Astrocyte (in vitro differentiated cells and primary cell): ENCODE measurements at regions not wholly inside any gene's neighbourhood (a gene's known extent, or its start where the extent isn't known, plus 50 kb on each side); places are given as distances from the start of the nearest gene placed in this dataset.

ENCODE experiments used
- DNase-seq: peaks from one replicate; pipeline ENCODE4 v3.0.0-alpha.2; 2010; ENCODE audit warnings: low read depth
- FAIRE-seq: peaks from 2 replicates; lab custom pipeline; 2011; peaks lifted over from hg19 to GRCh38; lab: Jason Lieb, UNC
- H2AFZ ChIP-seq: 2 replicates; pipeline ENCODE4 v1.6.0; 2012; ENCODE audit warnings: low read depth, low read length, inconsistent platforms
- H3K27ac ChIP-seq: 2 replicates; pipeline ENCODE4 v1.5.1; 2011; ENCODE audit warnings: low read depth, low read length, inconsistent platforms
- H3K27me3 ChIP-seq: 2 replicates; pipeline ENCODE4 v1.6.0; 2011; ENCODE audit warnings: low read length, inconsistent platforms; ENCODE audit not compliant: insufficient read depth
- H3K36me3 ChIP-seq: 2 replicates; pipeline ENCODE4 v1.5.1; 2011; ENCODE audit warnings: low read length, inconsistent platforms; ENCODE audit not compliant: insufficient read depth
- H3K4me1 ChIP-seq: 2 replicates; pipeline ENCODE4 v1.5.1; 2011; ENCODE audit warnings: low read length, inconsistent platforms; ENCODE audit not compliant: insufficient read depth
- H3K4me2 ChIP-seq: 2 replicates; pipeline ENCODE4 v1.6.0; 2012; ENCODE audit warnings: low read length, inconsistent platforms
- H3K4me3 ChIP-seq: 2 replicates; pipeline ENCODE4 v1.5.1; 2011; ENCODE audit warnings: low read depth, mild to moderate bottlenecking, low read length, inconsistent platforms; ENCODE audit not compliant: insufficient read depth
- H3K79me2 ChIP-seq: 2 replicates; pipeline ENCODE4 v1.6.0; 2012; ENCODE audit warnings: mild to moderate bottlenecking, low read length, inconsistent platforms; ENCODE audit not compliant: insufficient read depth
- H3K9ac ChIP-seq: 2 replicates; pipeline ENCODE4 v1.6.0; 2012; ENCODE audit warnings: mild to moderate bottlenecking, low read length, inconsistent platforms
- H3K9me3 ChIP-seq: 2 replicates; pipeline ENCODE4 v1.5.1; 2012; ENCODE audit warnings: low read depth, mild to moderate bottlenecking, low read length, inconsistent platforms; ENCODE audit not compliant: insufficient read depth
- H4K20me1 ChIP-seq: 2 replicates; pipeline ENCODE4 v1.6.0; 2012; ENCODE audit warnings: low read length, inconsistent platforms; ENCODE audit not compliant: insufficient read depth
- H3K27ac Mint-ChIP-seq: one replicate; pipeline ENCODE4 v1.8.0; 2021; ENCODE audit warnings: mild to moderate bottlenecking, mixed read lengths; ENCODE audit not compliant: unreplicated experiment
- H3K27me3 Mint-ChIP-seq: one replicate; pipeline ENCODE4 v1.8.0; 2021; ENCODE audit warnings: low read depth, mixed read lengths; ENCODE audit not compliant: unreplicated experiment
- H3K36me3 Mint-ChIP-seq: one replicate; pipeline ENCODE4 v1.8.0; 2021; ENCODE audit warnings: low read depth, mixed read lengths; ENCODE audit not compliant: unreplicated experiment
- H3K4me1 Mint-ChIP-seq: one replicate; pipeline ENCODE4 v1.8.0; 2021; ENCODE audit warnings: low read depth, mixed read lengths; ENCODE audit not compliant: unreplicated experiment
- H3K4me3 Mint-ChIP-seq: one replicate; pipeline ENCODE4 v1.8.0; 2021; ENCODE audit warnings: mild to moderate bottlenecking, moderate library complexity, mixed read lengths; ENCODE audit not compliant: unreplicated experiment
- H3K9me3 Mint-ChIP-seq: one replicate; pipeline ENCODE4 v1.8.0; 2021; ENCODE audit warnings: mild to moderate bottlenecking, mixed read lengths; ENCODE audit not compliant: unreplicated experiment
- EZH2 ChIP-seq: IDR thresholded peaks from 2 replicates; pipeline ENCODE4 v1.6.1; 2012; ENCODE audit warnings: mild to moderate bottlenecking, low read length, inconsistent platforms; ENCODE audit not compliant: insufficient read depth
- TF ChIP-seq, protein P1 (sequence below): IDR thresholded peaks from 2 replicates; pipeline ENCODE4 v1.5.1; 2011; ENCODE audit warnings: low read depth, mild to moderate bottlenecking, inconsistent platforms, low read length, moderate library complexity; ENCODE audit not compliant: insufficient read depth

DNA sequence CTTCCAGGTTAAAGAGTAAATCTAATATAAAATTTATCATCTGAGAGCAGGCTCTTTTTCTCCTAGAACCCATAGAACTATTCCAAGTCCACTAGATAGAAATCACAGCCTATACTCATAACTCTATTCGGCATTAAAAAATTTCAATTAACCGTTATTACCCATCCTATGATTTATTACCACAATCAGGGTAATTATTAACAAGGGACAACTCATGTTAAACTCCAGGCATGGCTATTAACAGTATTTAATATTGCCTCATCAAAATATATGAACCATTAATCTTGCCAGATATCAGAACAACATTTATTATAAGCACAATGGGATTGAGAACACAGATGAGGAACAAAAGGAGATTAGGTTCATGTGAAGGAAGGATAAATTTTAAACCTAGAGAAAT is 136.8 kb upstream of the RIOK3 start:
- Histone ChIP-seq H3K4me3 (no peak overlapping the region), H3K9ac (no peak overlapping the region), H3K4me2 (no peak overlapping the region), H3K4me1 (peaks cover 28% of the 10 kb centered on the region), H3K27ac (no peak overlapping the region), H3K27me3 (no peaks in the 10 kb centered on the region), H3K79me2 (no peaks in the 10 kb centered on the region), H2AFZ (no peak overlapping the region), H4K20me1 (no peaks in the 10 kb centered on the region), H3K9me3 (peaks cover 7% of the 10 kb centered on the region), H3K36me3 (no peaks in the 10 kb centered on the region)
- Mint-ChIP-seq H3K4me3 (no peak overlapping the region), H3K27ac (no peak overlapping the region), H3K4me1 (peaks cover 48% of the 10 kb centered on the region), H3K36me3 (peaks cover 5% of the 10 kb centered on the region), H3K9me3 (peaks cover 3% of the 10 kb centered on the region), H3K27me3 (no peaks in the 10 kb centered on the region)
- TF ChIP-seq, protein P1, sequence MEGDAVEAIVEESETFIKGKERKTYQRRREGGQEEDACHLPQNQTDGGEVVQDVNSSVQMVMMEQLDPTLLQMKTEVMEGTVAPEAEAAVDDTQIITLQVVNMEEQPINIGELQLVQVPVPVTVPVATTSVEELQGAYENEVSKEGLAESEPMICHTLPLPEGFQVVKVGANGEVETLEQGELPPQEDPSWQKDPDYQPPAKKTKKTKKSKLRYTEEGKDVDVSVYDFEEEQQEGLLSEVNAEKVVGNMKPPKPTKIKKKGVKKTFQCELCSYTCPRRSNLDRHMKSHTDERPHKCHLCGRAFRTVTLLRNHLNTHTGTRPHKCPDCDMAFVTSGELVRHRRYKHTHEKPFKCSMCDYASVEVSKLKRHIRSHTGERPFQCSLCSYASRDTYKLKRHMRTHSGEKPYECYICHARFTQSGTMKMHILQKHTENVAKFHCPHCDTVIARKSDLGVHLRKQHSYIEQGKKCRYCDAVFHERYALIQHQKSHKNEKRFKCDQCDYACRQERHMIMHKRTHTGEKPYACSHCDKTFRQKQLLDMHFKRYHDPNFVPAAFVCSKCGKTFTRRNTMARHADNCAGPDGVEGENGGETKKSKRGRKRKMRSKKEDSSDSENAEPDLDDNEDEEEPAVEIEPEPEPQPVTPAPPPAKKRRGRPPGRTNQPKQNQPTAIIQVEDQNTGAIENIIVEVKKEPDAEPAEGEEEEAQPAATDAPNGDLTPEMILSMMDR = no peak
- no peak for TF ChIP-seq EZH2
- DNase-seq (no peak), FAIRE-seq (no peak)

DNA sequence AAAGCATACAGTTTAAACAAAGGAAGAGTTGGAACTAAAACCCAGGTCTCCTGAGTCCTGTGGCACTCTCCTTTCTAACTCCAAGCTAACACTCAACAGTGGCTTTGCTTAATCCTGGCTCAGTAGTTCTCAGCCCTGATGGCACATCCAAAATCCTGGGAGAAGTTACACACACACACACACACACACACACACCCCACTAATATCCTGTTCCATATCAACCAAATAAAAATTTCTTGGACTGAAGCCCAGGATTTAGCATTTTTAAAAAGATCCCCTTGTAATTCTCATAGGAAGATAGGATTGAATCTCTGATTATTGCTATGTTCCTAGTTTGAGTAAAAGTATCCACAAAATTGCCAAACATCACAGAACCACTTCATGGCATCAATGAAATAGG is 136.1 kb upstream of the RIOK3 start:
- Histone ChIP-seq H3K79me2 (no peaks in the 10 kb centered on the region), H4K20me1 (no peaks in the 10 kb centered on the region), H3K9me3 (peaks cover 7% of the 10 kb centered on the region), H3K27ac (no peak overlapping the region), H3K36me3 (no peaks in the 10 kb centered on the region), H2AFZ (no peak overlapping the region), H3K4me1 (peaks cover 21% of the 10 kb centered on the region), H3K9ac (no peak overlapping the region), H3K4me2 (no peak overlapping the region), H3K4me3 (no peak overlapping the region), H3K27me3 (no peaks in the 10 kb centered on the region)
- no peak overlapping the region for H3K4me3 Mint-ChIP-seq
- no peak for TF ChIP-seq EZH2
- TF ChIP-seq, protein P1 = no peak
- FAIRE-seq (no peak), DNase-seq (no peak)
- H3K27ac Mint-ChIP-seq = no peak overlapping the region
- H3K4me1 Mint-ChIP-seq = peaks cover 45% of the 10 kb centered on the region
- peaks cover 5% of the 10 kb centered on the region for H3K36me3 Mint-ChIP-seq
- H3K9me3 Mint-ChIP-seq = peaks cover 3% of the 10 kb centered on the region
- no peaks in the 10 kb centered on the region for H3K27me3 Mint-ChIP-seq

DNA sequence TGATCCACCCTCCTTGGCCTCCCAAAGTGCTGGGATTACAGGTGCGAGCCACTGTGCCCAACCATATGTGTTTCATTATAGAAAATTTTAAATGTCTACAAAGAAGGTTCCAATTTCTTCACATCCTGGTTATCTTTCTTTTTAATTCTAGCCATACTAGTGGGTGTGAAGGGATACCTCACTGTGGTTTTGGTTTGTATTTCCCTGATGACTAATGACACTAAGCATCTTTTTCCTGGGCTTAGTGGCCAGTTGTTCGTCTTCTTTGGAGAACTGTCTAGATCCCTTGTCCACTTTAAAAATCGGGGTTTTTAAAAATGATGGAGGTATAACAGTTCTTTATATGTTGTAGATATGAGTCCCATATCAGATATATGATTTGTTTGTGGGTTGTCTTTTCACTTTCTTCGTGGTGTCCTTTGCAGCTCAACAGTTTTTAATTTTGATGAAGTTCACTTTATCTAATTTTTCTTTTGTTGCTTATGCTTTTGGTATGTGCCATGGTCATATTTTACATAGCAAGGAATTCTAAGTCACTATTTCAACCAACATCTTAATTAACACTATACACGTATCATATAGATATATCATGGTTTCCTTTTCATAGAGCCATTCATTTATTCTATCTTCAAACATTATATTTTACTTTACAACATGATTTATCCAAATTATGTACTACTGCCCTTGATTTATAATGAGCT is 135.0 kb upstream of the RIOK3 start:
- H4K20me1 ChIP-seq = no peaks in the 10 kb centered on the region
- peaks cover 13% of the 10 kb centered on the region for H3K4me1 ChIP-seq
- Mint-ChIP-seq H3K27ac (peak overlapping the region; percentile 66), H3K36me3 (peaks cover 5% of the 10 kb centered on the region), H3K4me1 (peaks cover 42% of the 10 kb centered on the region), H3K27me3 (no peaks in the 10 kb centered on the region), H3K4me3 (no peak overlapping the region), H3K9me3 (peaks cover 3% of the 10 kb centered on the region)
- H3K79me2 ChIP-seq = no peaks in the 10 kb centered on the region
- no peak overlapping the region for H3K4me3 ChIP-seq
- no peaks in the 10 kb centered on the region for H3K27me3 ChIP-seq
- peaks cover 7% of the 10 kb centered on the region for H3K9me3 ChIP-seq
- DNase-seq (peak; percentile 88), FAIRE-seq (peak; percentile 86)
- TF ChIP-seq EZH2 = no peak
- TF ChIP-seq, protein P1 = no peak
- H3K9ac ChIP-seq = no peak overlapping the region
- H3K4me2 ChIP-seq = peak overlapping the region; percentile 60
- no peaks in the 10 kb centered on the region for H3K36me3 ChIP-seq
- peak overlapping the region; percentile 10 for H3K27ac ChIP-seq
- no peak overlapping the region for H2AFZ ChIP-seq
